Astrocyte of the spinal cord (primary cell): ENCODE measurements at regions not wholly inside any gene's neighbourhood (a gene's known extent, or its start where the extent isn't known, plus 50 kb on each side); places are given as distances from the start of the nearest gene placed in this dataset.

Experiments
- DNase-seq: peaks from one replicate; pipeline ENCODE4 v3.0.0; 2011; ENCODE audit warnings: low read depth, low spot score
- H3K4me3 ChIP-seq: 2 replicates; pipeline ENCODE4 v1.5.1; 2011; ENCODE audit warnings: low read depth, mild to moderate bottlenecking, low read length, moderate library complexity
- CTCF ChIP-seq: IDR thresholded peaks from 2 replicates; pipeline ENCODE4 v1.5.1; 2012; ENCODE audit warnings: low read depth, mild to moderate bottlenecking, low read length, inconsistent platforms
- in situ Hi-C: cut with HindIII; loops from 2 replicates; pipeline ENCODE4 v1.10.0; 2017; ENCODE audit warnings: low sequenced_read_pairs

GRCh38 chr3:66812741-66813140, 185.4 kb upstream of the KBTBD8 start:
- H3K4me3 ChIP-seq: no peak overlapping the region
- DNase-seq: no peak
- in situ Hi-C loops: no loop called here
- TF ChIP-seq CTCF: no peak

GRCh38 chr3:66816090-66816761, 181.9 kb upstream of the KBTBD8 start:
- H3K4me3 ChIP-seq: no peak overlapping the region
- in situ Hi-C loops: no loop called here
- peak; percentile 77 for DNase-seq
- TF ChIP-seq CTCF: peak; percentile 34

GRCh38 chr3:66817951-66818557, 180.1 kb upstream of the KBTBD8 start:
- in situ Hi-C loops: no loop called here
- DNase-seq: no peak
- no peak for TF ChIP-seq CTCF
- no peak overlapping the region for H3K4me3 ChIP-seq

- no peak for TF ChIP-seq CTCF
- H3K4me3 ChIP-seq: no peak overlapping the region
- in situ Hi-C loops: no loop called here
- DNase-seq: no peak
Observed at GRCh38 chr3:66819993-66820501, 178.1 kb upstream of the KBTBD8 start.

- in situ Hi-C loops: no loop called here
- no peak overlapping the region for H3K4me3 ChIP-seq
- peak; percentile 80 for TF ChIP-seq CTCF
- DNase-seq: peak; percentile 73
Observed at GRCh38 chr3:66822186-66823008, 175.7 kb upstream of the KBTBD8 start.

GRCh38 chr3:66823009-66823397, 175.1 kb upstream of the KBTBD8 start:
- no peak for DNase-seq
- TF ChIP-seq CTCF: no peak
- no peak overlapping the region for H3K4me3 ChIP-seq
- in situ Hi-C loops: no loop called here
